Right atrium auricular region (tissue), 2 donors: ENCODE measurements at regions not wholly inside any gene's neighbourhood (a gene's known extent, or its start where the extent isn't known, plus 50 kb on each side); places are given as distances from the start of the nearest gene placed in this dataset.

Experiments used
- DNase-seq: peaks from one replicate; pipeline ENCODE4 v3.0.0-alpha.2; 2019; ENCODE audit warnings: low spot score
- H3K27ac ChIP-seq, 2 donors: fragments of 200-600 bp; sonication (generic); 1 replicate in 1 of 2; 2 replicates in 1 of 2; pipeline ENCODE4 v1.5.1; 2016 to 2019
- H3K27me3 ChIP-seq, 2 donors: fragments of 200-600 bp; sonication (generic); one replicate each; pipeline versions ENCODE4 v1.5.1 to v1.6.0; 2017 to 2019
- H3K36me3 ChIP-seq: fragments of 200-600 bp; sonication (generic); one replicate; pipeline ENCODE4 v1.5.1; 2016
- H3K4me1 ChIP-seq, 2 donors: fragments of 200-600 bp; sonication (generic); one replicate each; pipeline versions ENCODE4 v1.5.1 to v1.6.0; 2017 to 2019
- H3K4me3 ChIP-seq, 2 donors: fragments of 200-600 bp; sonication (generic); 1 replicate in 1 of 2; 2 replicates in 1 of 2; pipeline ENCODE4 v1.5.1; 2017 to 2019; ENCODE audit warnings: mild to moderate bottlenecking in 1 of 2, moderate library complexity in 1 of 2
- H3K9me3 ChIP-seq, 2 donors: fragments of 200-600 bp; sonication (generic); one replicate each; pipeline ENCODE4 v1.5.1; 2019
- TF ChIP-seq, protein P1 (sequence below), 2 donors: fragments of 200-600 bp; sonication (generic); IDR thresholded peaks; one replicate each; pipeline ENCODE4 v1.5.1; 2019; ENCODE audit warnings: antibody characterized with exemption in 2 of 2

DNA sequence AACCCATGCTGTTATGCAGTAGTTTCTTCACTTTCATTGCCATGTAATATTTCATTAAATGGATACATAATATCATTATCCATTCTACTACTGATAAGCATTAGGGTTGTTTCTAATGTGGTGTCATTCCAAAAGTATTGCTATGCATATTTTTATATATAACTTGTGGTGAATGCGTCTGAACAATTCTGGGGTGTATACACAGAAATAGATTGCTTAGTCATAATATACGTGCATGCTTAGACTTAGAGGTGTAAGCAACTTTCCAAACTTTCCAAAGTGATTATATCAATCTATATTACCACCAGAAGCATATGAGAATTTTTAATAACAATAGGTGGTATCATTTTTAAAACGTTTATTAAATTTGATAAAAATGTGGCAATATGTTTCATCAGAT lies 540.9 kb downstream of the DSC3 start:
- no peaks in the 10 kb centered on the region for H3K4me1 ChIP-seq
- H3K27me3 ChIP-seq, result no peaks in the 10 kb centered on the region
- no peak for DNase-seq
- H3K36me3 ChIP-seq, result no peaks in the 10 kb centered on the region
- TF ChIP-seq, protein P1, sequence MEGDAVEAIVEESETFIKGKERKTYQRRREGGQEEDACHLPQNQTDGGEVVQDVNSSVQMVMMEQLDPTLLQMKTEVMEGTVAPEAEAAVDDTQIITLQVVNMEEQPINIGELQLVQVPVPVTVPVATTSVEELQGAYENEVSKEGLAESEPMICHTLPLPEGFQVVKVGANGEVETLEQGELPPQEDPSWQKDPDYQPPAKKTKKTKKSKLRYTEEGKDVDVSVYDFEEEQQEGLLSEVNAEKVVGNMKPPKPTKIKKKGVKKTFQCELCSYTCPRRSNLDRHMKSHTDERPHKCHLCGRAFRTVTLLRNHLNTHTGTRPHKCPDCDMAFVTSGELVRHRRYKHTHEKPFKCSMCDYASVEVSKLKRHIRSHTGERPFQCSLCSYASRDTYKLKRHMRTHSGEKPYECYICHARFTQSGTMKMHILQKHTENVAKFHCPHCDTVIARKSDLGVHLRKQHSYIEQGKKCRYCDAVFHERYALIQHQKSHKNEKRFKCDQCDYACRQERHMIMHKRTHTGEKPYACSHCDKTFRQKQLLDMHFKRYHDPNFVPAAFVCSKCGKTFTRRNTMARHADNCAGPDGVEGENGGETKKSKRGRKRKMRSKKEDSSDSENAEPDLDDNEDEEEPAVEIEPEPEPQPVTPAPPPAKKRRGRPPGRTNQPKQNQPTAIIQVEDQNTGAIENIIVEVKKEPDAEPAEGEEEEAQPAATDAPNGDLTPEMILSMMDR (IDR thresholded peaks at IDR 0.05), result no peak
- H3K9me3 ChIP-seq, result no peaks in the 10 kb centered on the region
- no peak overlapping the region for H3K27ac ChIP-seq
- no peak overlapping the region for H3K4me3 ChIP-seq

DNA sequence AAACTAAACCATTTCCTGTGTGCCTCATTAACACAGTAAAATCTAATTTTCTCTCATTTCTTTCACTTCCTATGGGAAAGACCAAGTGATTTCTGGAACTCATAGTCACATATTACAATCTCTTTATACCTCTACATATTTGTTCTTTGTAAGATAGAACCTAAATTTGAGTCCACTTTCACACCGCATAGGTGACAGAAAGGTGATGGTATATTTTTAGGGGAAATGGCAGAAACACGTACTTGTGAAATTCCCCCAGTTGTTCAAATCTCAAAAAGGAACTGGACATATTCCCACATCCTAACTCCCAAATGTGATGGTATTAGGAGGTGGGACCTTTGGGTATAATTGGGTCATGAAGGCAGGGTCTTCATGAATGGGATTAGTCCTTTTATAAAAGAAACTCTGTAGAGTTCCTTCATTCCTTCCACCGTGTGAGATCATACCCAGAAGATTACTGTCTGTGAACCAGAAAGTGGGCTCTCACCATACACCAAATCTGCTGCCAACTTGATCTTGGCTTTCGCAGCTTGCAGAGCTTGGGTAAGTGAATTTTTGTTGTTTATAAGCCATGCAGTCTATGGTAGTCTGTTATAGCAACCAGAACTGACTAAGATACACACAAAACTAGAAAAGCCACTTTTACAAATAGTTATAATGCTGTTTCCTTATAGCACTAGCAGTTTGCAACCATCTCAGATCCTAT lies 542.1 kb downstream of the DSC3 start:
- H3K4me1 ChIP-seq, result no peaks in the 10 kb centered on the region
- no peaks in the 10 kb centered on the region for H3K27me3 ChIP-seq
- no peaks in the 10 kb centered on the region for H3K9me3 ChIP-seq
- no peak overlapping the region for H3K4me3 ChIP-seq
- H3K27ac ChIP-seq, result no peak overlapping the region
- H3K36me3 ChIP-seq, result no peaks in the 10 kb centered on the region
- TF ChIP-seq, protein P1 (IDR thresholded peaks at IDR 0.05), result no peak
- DNase-seq, result no peak

DNA sequence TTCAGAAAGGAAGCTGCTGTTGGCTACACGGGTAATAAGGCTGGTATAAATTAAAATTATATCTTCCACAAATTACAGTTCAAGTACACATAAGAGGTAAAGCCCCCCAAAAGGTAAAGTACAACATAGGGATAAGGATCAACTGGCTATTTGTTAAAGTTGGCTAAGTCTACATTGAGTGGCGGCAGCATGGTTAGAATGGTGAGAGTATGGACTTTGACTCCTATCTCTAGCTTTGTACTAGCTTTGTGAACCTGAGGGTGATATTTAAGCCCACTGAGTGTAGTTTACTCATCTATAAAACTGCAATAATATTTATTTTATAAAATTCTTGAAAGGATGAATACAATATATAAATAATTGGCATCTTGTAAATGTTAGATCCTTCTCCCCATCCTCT lies 542.8 kb downstream of the DSC3 start:
- DNase-seq, result no peak
- H3K9me3 ChIP-seq, result no peaks in the 10 kb centered on the region
- H3K27ac ChIP-seq, result no peak overlapping the region
- TF ChIP-seq, protein P1 (IDR thresholded peaks at IDR 0.05), result no peak
- no peak overlapping the region for H3K4me3 ChIP-seq
- no peaks in the 10 kb centered on the region for H3K4me1 ChIP-seq
- no peaks in the 10 kb centered on the region for H3K36me3 ChIP-seq
- no peaks in the 10 kb centered on the region for H3K27me3 ChIP-seq

DNA sequence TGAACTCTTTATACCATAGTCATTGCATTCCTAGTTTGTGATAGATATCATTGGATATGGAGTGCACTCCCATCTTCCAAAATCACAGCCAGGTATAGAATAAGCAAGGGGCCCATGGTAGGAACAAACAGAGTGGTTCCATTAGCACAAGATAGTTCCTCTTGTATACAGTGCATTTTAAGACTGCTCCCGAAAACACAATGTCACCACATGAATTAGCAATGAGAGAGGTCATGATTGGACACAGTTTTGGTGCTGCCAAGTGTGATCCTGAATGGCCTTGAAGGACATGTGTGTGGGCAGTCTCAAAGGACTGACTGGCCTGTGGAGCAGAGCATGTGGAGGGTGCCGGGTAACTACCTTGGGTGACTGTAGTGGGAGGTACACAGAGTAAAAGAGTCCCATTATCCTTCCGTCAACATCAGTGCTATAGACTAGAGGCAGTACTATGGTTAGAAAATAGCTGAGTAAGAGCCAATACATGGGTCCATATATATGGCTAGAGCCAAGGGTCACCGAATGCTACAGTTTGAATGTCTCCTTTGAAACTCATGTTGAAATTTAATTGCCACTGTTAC lies 549.9 kb downstream of the DSC3 start:
- Histone ChIP-seq H3K4me1 (no peaks in the 10 kb centered on the region), H3K27me3 (no peaks in the 10 kb centered on the region), H3K4me3 (no peak overlapping the region), H3K36me3 (no peaks in the 10 kb centered on the region), H3K27ac (no peak overlapping the region), H3K9me3 (no peaks in the 10 kb centered on the region)
- no peak for DNase-seq
- TF ChIP-seq, protein P1 (IDR thresholded peaks at IDR 0.05), result no peak

DNA sequence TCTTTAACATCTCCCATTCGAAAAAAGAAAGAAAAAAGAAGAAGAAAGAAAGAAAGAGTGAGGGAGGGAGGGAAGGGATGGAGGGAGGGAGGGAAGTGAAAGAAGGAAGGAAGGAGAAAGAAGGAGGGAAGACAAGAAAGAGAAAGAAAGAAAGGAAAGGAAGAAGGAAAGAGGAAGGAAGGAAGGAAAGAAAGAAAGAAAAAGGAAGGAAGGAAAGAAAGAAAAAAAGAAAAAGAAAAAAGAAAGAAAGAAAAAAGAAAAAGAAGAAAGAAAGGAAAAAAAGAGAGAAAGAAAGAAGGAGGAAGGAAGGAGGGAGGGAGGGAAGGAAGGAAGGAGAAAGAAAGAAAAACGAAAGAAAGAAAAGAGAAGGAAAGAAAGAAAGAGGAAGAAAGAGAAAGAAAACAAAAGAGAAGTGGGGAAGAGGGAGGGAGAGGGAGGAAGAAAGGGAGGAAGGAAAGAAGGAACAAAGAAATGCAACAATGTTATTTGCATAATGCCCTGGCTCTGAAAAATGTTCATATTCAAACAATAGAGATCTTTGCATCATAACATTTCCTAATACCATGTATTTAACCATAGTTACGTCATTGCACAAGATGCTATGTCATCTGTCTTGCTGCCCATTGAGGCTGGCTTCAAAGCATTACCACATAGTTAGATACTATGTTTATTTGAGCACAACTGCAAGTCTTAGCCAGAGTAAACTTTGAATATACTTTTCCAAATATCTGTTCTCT lies 550.6 kb downstream of the DSC3 start:
- Histone ChIP-seq H3K9me3 (no peaks in the 10 kb centered on the region), H3K27me3 (no peaks in the 10 kb centered on the region), H3K4me3 (no peak overlapping the region), H3K4me1 (no peaks in the 10 kb centered on the region), H3K36me3 (no peaks in the 10 kb centered on the region), H3K27ac (no peak overlapping the region)
- no peak for DNase-seq
- TF ChIP-seq, protein P1 (IDR thresholded peaks at IDR 0.05), result no peak
